Endothelial cell (in vitro differentiated cells): ENCODE measurements at regions not wholly inside any gene's neighbourhood (a gene's known extent, or its start where the extent isn't known, plus 50 kb on each side); places are given as distances from the start of the nearest gene placed in this dataset.
"Not testable (repeated sequence)": the region's sequence is repeated elsewhere in the genome, so short reads cannot be mapped to it uniquely, and the experiment has no call there.

Source experiments
- DNase-seq: peaks from one replicate; pipeline ENCODE4 v3.0.0; 2021; ENCODE audit warnings: low spot score
- H3K27ac Mint-ChIP-seq: one replicate; pipeline ENCODE4 v1.8.0; 2021; ENCODE audit warnings: mixed read lengths, inconsistent platforms; ENCODE audit not compliant: unreplicated experiment
- H3K27me3 Mint-ChIP-seq: one replicate; pipeline ENCODE4 v1.8.0; 2021; ENCODE audit warnings: mild to moderate bottlenecking, moderate library complexity, mixed read lengths, inconsistent platforms; ENCODE audit not compliant: unreplicated experiment
- H3K36me3 Mint-ChIP-seq: one replicate; pipeline ENCODE4 v1.8.0; 2021; ENCODE audit warnings: mild to moderate bottlenecking, low read depth, mixed read lengths, inconsistent platforms; ENCODE audit not compliant: unreplicated experiment
- H3K4me1 Mint-ChIP-seq: one replicate; pipeline ENCODE4 v1.8.0; 2021; ENCODE audit warnings: mild to moderate bottlenecking, mixed read lengths, inconsistent platforms; ENCODE audit not compliant: unreplicated experiment
- H3K4me3 Mint-ChIP-seq: one replicate; pipeline ENCODE4 v1.8.0; 2021; ENCODE audit warnings: mild to moderate bottlenecking, mixed read lengths, inconsistent platforms; ENCODE audit not compliant: unreplicated experiment
- H3K9me3 Mint-ChIP-seq: one replicate; pipeline ENCODE4 v1.8.0; 2021; ENCODE audit warnings: mixed read lengths, inconsistent platforms; ENCODE audit not compliant: unreplicated experiment
- TF ChIP-seq, protein P1 (sequence below): fragments of 200-600 bp; sonication (generic); IDR thresholded peaks from one replicate; pipeline ENCODE4 v1.5.0; 2021; ENCODE audit warnings: antibody characterized with exemption; ENCODE audit not compliant: unreplicated experiment

DNA sequence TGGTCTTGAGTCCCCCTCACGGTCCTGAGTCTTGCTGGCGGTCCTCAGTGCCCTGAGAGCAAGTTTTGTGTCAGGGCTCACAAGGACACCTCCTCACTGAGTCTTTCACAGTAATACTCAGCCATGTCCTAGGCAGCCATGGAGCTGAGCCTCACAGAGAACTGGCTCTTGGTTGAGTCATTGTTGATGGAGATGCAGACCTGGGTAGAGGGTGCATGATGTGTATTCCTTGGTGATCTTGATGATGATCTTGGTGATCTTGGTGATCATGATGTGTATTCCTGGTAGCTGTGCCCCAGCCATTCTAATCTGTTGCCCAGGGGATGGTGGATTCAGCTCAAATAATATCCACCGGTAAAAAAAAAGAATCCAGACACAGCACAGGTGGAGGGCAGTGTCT, 495.4 kb downstream of the TMEM121 start:
- Mint-ChIP-seq H3K9me3 (no peaks in the 10 kb centered on the region), H3K4me3 (no peak overlapping the region)
- TF ChIP-seq, protein P1, sequence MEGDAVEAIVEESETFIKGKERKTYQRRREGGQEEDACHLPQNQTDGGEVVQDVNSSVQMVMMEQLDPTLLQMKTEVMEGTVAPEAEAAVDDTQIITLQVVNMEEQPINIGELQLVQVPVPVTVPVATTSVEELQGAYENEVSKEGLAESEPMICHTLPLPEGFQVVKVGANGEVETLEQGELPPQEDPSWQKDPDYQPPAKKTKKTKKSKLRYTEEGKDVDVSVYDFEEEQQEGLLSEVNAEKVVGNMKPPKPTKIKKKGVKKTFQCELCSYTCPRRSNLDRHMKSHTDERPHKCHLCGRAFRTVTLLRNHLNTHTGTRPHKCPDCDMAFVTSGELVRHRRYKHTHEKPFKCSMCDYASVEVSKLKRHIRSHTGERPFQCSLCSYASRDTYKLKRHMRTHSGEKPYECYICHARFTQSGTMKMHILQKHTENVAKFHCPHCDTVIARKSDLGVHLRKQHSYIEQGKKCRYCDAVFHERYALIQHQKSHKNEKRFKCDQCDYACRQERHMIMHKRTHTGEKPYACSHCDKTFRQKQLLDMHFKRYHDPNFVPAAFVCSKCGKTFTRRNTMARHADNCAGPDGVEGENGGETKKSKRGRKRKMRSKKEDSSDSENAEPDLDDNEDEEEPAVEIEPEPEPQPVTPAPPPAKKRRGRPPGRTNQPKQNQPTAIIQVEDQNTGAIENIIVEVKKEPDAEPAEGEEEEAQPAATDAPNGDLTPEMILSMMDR, result no peak

GRCh38 chr14:106022648-106023047, 496.3 kb downstream of the TMEM121 start:
- not testable (repeated sequence) for H3K27me3 Mint-ChIP-seq, H3K36me3 Mint-ChIP-seq, H3K9me3 Mint-ChIP-seq, H3K27ac Mint-ChIP-seq, H3K4me1 Mint-ChIP-seq, H3K4me3 Mint-ChIP-seq, DNase-seq

More for the DNA sequence above, 495.4 kb downstream of the TMEM121 start:
- H3K27me3 Mint-ChIP-seq, result no peaks in the 10 kb centered on the region
- DNase-seq, result no peak
- peaks cover 3% of the 10 kb centered on the region for H3K36me3 Mint-ChIP-seq
- H3K4me1 Mint-ChIP-seq, result no peaks in the 10 kb centered on the region
- H3K27ac Mint-ChIP-seq, result no peak overlapping the region

- TF ChIP-seq, protein P1, result no peak
- H3K27me3 Mint-ChIP-seq, result no peaks in the 10 kb centered on the region
- peaks cover 3% of the 10 kb centered on the region for H3K36me3 Mint-ChIP-seq
- H3K4me3 Mint-ChIP-seq, result no peak overlapping the region
- no peak for DNase-seq
- H3K27ac Mint-ChIP-seq, result no peak overlapping the region
- H3K4me1 Mint-ChIP-seq, result no peaks in the 10 kb centered on the region
- peaks cover 3% of the 10 kb centered on the region for H3K9me3 Mint-ChIP-seq
Measured at GRCh38 chr14:106023411-106023810, 497.0 kb downstream of the TMEM121 start.

DNA sequence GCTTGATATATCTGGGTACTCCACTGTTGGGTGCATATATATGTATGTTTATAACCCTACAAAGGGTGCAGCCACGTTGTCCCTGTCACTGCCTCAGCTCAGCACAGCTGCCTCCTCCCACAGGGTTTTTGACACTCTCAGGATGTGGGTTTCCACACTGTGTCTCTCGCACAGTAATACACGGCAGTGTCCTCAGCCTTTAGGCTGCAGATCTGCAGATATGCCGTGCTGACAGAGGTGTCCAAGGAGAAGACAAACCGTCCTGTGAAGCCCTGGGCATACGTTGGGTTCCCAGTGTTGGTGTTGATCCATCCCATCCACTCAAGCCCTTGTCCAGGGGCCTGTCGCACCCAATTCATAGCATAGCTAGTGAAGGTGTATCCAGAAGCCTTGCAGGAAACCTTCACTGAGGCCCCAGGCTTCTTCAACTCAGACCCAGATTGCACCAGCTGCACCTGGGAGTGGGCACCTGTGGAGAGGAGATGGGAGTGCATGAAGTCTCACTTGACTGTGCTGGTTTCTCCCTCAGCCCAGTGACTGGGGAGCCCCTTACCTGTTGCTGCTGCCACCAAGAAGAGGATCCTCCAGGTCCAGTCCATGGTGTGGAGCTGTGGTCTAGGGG, 498.7 kb downstream of the TMEM121 start:
- Mint-ChIP-seq H3K4me1 (no peaks in the 10 kb centered on the region), H3K36me3 (peaks cover 6% of the 10 kb centered on the region), H3K9me3 (peaks cover 13% of the 10 kb centered on the region), H3K4me3 (no peak overlapping the region), H3K27ac (no peak overlapping the region), H3K27me3 (no peaks in the 10 kb centered on the region)
- TF ChIP-seq, protein P1, result no peak
- DNase-seq, result no peak

- Mint-ChIP-seq H3K27ac (no peak overlapping the region), H3K27me3 (peaks cover 3% of the 10 kb centered on the region), H3K36me3 (peaks cover 8% of the 10 kb centered on the region), H3K4me1 (no peaks in the 10 kb centered on the region), H3K9me3 (peaks cover 16% of the 10 kb centered on the region), H3K4me3 (no peak overlapping the region)
- TF ChIP-seq, protein P1, result no peak
- no peak for DNase-seq
Measured at GRCh38 chr14:106026026-106026425, 499.6 kb downstream of the TMEM121 start.

- H3K4me3 Mint-ChIP-seq, DNase-seq, H3K27ac Mint-ChIP-seq, H3K27me3 Mint-ChIP-seq, H3K36me3 Mint-ChIP-seq, H3K4me1 Mint-ChIP-seq: not testable (repeated sequence)
- H3K9me3 Mint-ChIP-seq, result peaks cover 31% of the 10 kb centered on the region
Measured at GRCh38 chr14:106027759-106028158, 501.4 kb downstream of the TMEM121 start.
